Femur (tissue), 1 donor: ENCODE measurements at regions not wholly inside any gene's neighbourhood (a gene's known extent, or its start where the extent isn't known, plus 50 kb on each side); places are given as distances from the start of the nearest gene placed in this dataset.
"Not testable (repeated sequence)": the region's sequence is repeated elsewhere in the genome, so short reads cannot be mapped to it uniquely, and the experiment has no call there.

Experiments used
- DNase-seq: peaks from one replicate; pipeline ENCODE4 v3.0.0-alpha.2; 2017

- DNase-seq, result no peak
Measured at GRCh38 chr1:169019419-169020058, 87.0 kb upstream of the ATP1B1 start.

GRCh38 chr1:169020684-169021083 is 85.8 kb upstream of the ATP1B1 start:
- DNase-seq, result no peak

- DNase-seq, result no peak
Measured at GRCh38 chr1:169022648-169023047, 83.8 kb upstream of the ATP1B1 start.

GRCh38 chr1:169024255-169024654 is 82.2 kb upstream of the ATP1B1 start:
- no peak for DNase-seq

- DNase-seq, result no peak
Measured at GRCh38 chr1:169024800-169025271, 81.7 kb upstream of the ATP1B1 start.

- DNase-seq, result no peak
Measured at GRCh38 chr1:169025412-169025811, 81.1 kb upstream of the ATP1B1 start.

GRCh38 chr1:169027607-169028320 is 78.7 kb upstream of the ATP1B1 start:
- no peak for DNase-seq

GRCh38 chr1:169031566-169032224 is 74.8 kb upstream of the ATP1B1 start:
- DNase-seq, result peak; percentile 70

GRCh38 chr1:169041366-169041765 is 65.1 kb upstream of the ATP1B1 start:
- no peak for DNase-seq

- no peak for DNase-seq
Measured at GRCh38 chr1:169042377-169042776, 64.1 kb upstream of the ATP1B1 start.

- no peak for DNase-seq
Measured at GRCh38 chr1:169043823-169044222, 62.7 kb upstream of the ATP1B1 start.

GRCh38 chr1:169044296-169044695 is 62.2 kb upstream of the ATP1B1 start:
- no peak for DNase-seq

- no peak for DNase-seq
Measured at GRCh38 chr1:169044971-169045370, 61.5 kb upstream of the ATP1B1 start.

GRCh38 chr1:169046671-169047070 is 59.8 kb upstream of the ATP1B1 start:
- no peak for DNase-seq

GRCh38 chr1:169047074-169047473 is 59.4 kb upstream of the ATP1B1 start:
- DNase-seq, result no peak

- DNase-seq, result no peak
Measured at GRCh38 chr1:169048043-169048442, 58.4 kb upstream of the ATP1B1 start.

- DNase-seq, result no peak
Measured at GRCh38 chr1:169049258-169049938, 57.1 kb upstream of the ATP1B1 start.

- no peak for DNase-seq
Measured at GRCh38 chr1:169051171-169051570, 55.3 kb upstream of the ATP1B1 start.

GRCh38 chr1:169052171-169052570 is 54.3 kb upstream of the ATP1B1 start:
- not testable (repeated sequence) for DNase-seq

- DNase-seq, result no peak
Measured at GRCh38 chr1:169052727-169053126, 53.8 kb upstream of the ATP1B1 start.

GRCh38 chr1:169053196-169053595 is 53.3 kb upstream of the ATP1B1 start:
- DNase-seq, result no peak
